GM23338 (cell line): ENCODE measurements at regions not wholly inside any gene's neighbourhood (a gene's known extent, or its start where the extent isn't known, plus 50 kb on each side); places are given as distances from the start of the nearest gene placed in this dataset.

Source experiments
- ATAC-seq: fragments of 200-7000 bp; cut with Tn5 transposase; 3 replicates; pipeline ENCODE4 v1.9.1; 2020
- DNase-seq: peaks from one replicate; pipeline ENCODE4 v3.0.0-alpha.2; 2015; ENCODE audit warnings: low spot score
- H2AFZ ChIP-seq: fragments of 200-600 bp; sonication (generic); 2 replicates; pipeline ENCODE4 v1.8.0; 2016; ENCODE audit warnings: antibody characterized with exemption, mild to moderate bottlenecking, moderate library complexity
- H3F3A ChIP-seq: fragments of 200-600 bp; sonication (generic); replicated peaks from 2 replicates; pipeline ENCODE4 v1.8.0; 2017; ENCODE audit warnings: antibody characterized with exemption, mixed run types, low read depth
- H3K27ac ChIP-seq: fragments of 200-600 bp; sonication (generic); 2 replicates; pipeline ENCODE4 v1.6.1; 2016; ENCODE audit warnings: low read depth
- H3K27me3 ChIP-seq: fragments of 200-600 bp; sonication (generic); 2 replicates; pipeline ENCODE4 v1.8.0; 2016; ENCODE audit warnings: mild to moderate bottlenecking, mixed run types, moderate library complexity; ENCODE audit not compliant: insufficient read depth
- H3K36me3 ChIP-seq: fragments of 200-600 bp; sonication (generic); 2 replicates; pipeline ENCODE4 v1.8.0; 2016; ENCODE audit warnings: mild to moderate bottlenecking; ENCODE audit not compliant: insufficient read depth
- H3K4me1 ChIP-seq: fragments of 200-600 bp; sonication (generic); 2 replicates; pipeline ENCODE4 v1.8.0; 2016; ENCODE audit warnings: mild to moderate bottlenecking, moderate library complexity; ENCODE audit not compliant: insufficient read depth
- H3K4me2 ChIP-seq: fragments of 200-600 bp; sonication (generic); 2 replicates; pipeline ENCODE4 v1.7.1; 2017; ENCODE audit warnings: mixed run types
- H3K4me3 ChIP-seq: fragments of 200-600 bp; sonication (generic); 2 replicates; pipeline ENCODE4 v1.6.1; 2016; ENCODE audit warnings: mixed run types
- H3K79me2 ChIP-seq: fragments of 200-600 bp; sonication (generic); replicated peaks from 2 replicates; pipeline ENCODE4 v1.8.0; 2017; ENCODE audit warnings: mild to moderate bottlenecking; ENCODE audit not compliant: insufficient read depth
- H3K9me2 ChIP-seq: fragments of 200-600 bp; sonication (generic); 2 replicates; pipeline ENCODE4 v1.8.0; 2017; ENCODE audit not compliant: insufficient read depth
- H4K20me1 ChIP-seq: fragments of 200-600 bp; sonication (generic); replicated peaks from 2 replicates; pipeline ENCODE4 v1.8.0; 2017; ENCODE audit warnings: mild to moderate bottlenecking; ENCODE audit not compliant: insufficient read depth
- H3K27ac Mint-ChIP-seq: 2 replicates; pipeline ENCODE4 v1.8.0; 2020; ENCODE audit warnings: inconsistent platforms, mild to moderate bottlenecking, moderate library complexity, mixed read lengths
- H3K27me3 Mint-ChIP-seq: 3 replicates; pipeline ENCODE4 v1.8.0; 2022; ENCODE audit warnings: low read depth, mild to moderate bottlenecking, moderate library complexity, mixed read lengths, inconsistent platforms; ENCODE audit not compliant: insufficient read depth, poor library complexity
- H3K36me3 Mint-ChIP-seq: 3 replicates; pipeline ENCODE4 v1.8.0; 2021; ENCODE audit warnings: low read depth, mild to moderate bottlenecking, inconsistent platforms, moderate library complexity, mixed read lengths
- H3K4me1 Mint-ChIP-seq: 3 replicates; pipeline ENCODE4 v1.8.0; 2020; ENCODE audit warnings: mild to moderate bottlenecking, inconsistent platforms, mixed read lengths
- H3K4me3 Mint-ChIP-seq: 3 replicates; pipeline ENCODE4 v1.8.0; 2021; ENCODE audit warnings: moderate library complexity, mild to moderate bottlenecking, inconsistent platforms, mixed read lengths
- H3K9me3 Mint-ChIP-seq: 3 replicates; pipeline ENCODE4 v1.8.0; 2020; ENCODE audit warnings: moderate library complexity, mild to moderate bottlenecking, inconsistent platforms, mixed read lengths
- CREB1 ChIP-seq: fragments of 250-450 bp; sonication (Bioruptor Pico); IDR thresholded peaks from 2 replicates; pipeline ENCODE4 v1.5.0; 2020; ENCODE audit warnings: low read depth, mild to moderate bottlenecking, moderate library complexity
- EZH2 ChIP-seq: fragments of 200-600 bp; sonication (generic); IDR thresholded peaks from one replicate; pipeline ENCODE4 v1.8.0; 2017; ENCODE audit warnings: antibody characterized with exemption, mild to moderate bottlenecking, low read depth; ENCODE audit not compliant: unreplicated experiment
- EZH2phosphoT487 ChIP-seq: fragments of 200-600 bp; sonication (generic); IDR thresholded peaks from one replicate; pipeline ENCODE4 v1.8.1; 2018; ENCODE audit warnings: antibody characterized with exemption; ENCODE audit not compliant: unreplicated experiment
- JUNB ChIP-seq: IDR thresholded peaks from one replicate; pipeline ENCODE4 v1.6.1; 2016; ENCODE audit warnings: antibody characterized with exemption; ENCODE audit not compliant: unreplicated experiment
- NANOG ChIP-seq: IDR thresholded peaks from 2 replicates; pipeline ENCODE4 v1.6.1; 2016; ENCODE audit warnings: antibody characterized with exemption, borderline replicate concordance
- POLR2AphosphoS5 ChIP-seq: IDR thresholded peaks from 2 replicates; pipeline ENCODE4 v1.6.1; 2016; ENCODE audit warnings: antibody characterized with exemption, low read depth
- STAT1 ChIP-seq: IDR thresholded peaks from one replicate; pipeline ENCODE4 v1.6.1; 2016; ENCODE audit warnings: antibody characterized with exemption; ENCODE audit not compliant: unreplicated experiment
- ZNF114 ChIP-seq: fragments of 250-450 bp; sonication (Bioruptor Pico); IDR thresholded peaks from 2 replicates; pipeline ENCODE4 v1.5.0; 2020; ENCODE audit warnings: mild to moderate bottlenecking, moderate library complexity
- ZNF331 ChIP-seq: fragments of 250-450 bp; sonication (Bioruptor Pico); IDR thresholded peaks from 2 replicates; pipeline ENCODE4 v1.5.0; 2020; ENCODE audit warnings: low read depth, mild to moderate bottlenecking, moderate library complexity
- TF ChIP-seq, protein P1 (sequence below): IDR thresholded peaks from 2 replicates; pipeline ENCODE4 v1.6.1; 2016; ENCODE audit warnings: antibody characterized with exemption
- TF ChIP-seq, protein P2 (sequence below), 2 experiments: fragments of 200-600 bp in 1 of 2; sonication (generic) in 1 of 2; conservative IDR thresholded peaks; 2 replicates each; pipeline versions ENCODE4 v1.5.1 to v1.6.1; 2016 to 2017; ENCODE audit warnings: antibody characterized with exemption in 2 of 2, low read depth in 2 of 2, mild to moderate bottlenecking in 2 of 2, moderate library complexity in 1 of 2
- TF ChIP-seq, protein P3 (sequence below): IDR thresholded peaks from one replicate; pipeline ENCODE4 v1.6.1; 2018; ENCODE audit warnings: antibody characterized with exemption; ENCODE audit not compliant: unreplicated experiment

DNA sequence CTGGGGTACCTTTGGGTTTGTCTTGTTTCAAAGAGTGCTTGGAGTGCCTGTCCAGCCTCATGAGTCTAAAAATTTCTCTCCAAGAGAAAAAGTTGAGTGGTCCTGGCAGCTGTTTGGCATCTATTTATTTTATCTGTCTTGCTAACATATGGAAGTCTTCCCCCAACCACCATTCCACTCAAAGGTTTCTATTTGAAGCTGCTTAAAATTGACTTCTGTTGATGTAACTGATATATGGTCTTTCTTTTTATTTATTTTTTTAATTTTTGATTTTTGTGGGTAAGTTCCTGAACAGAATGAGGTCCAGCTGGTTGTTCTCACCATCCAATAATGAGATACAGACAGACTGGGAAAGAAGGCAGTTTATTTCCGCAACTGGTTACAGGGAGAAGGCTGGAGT lies 178.7 kb upstream of the SGCD start:
- Histone ChIP-seq H3K4me3 (no peak overlapping the region), H2AFZ (no peak overlapping the region), H4K20me1 (no peaks in the 10 kb centered on the region), H3K79me2 (no peaks in the 10 kb centered on the region), H3K27ac (no peak overlapping the region), H3K27me3 (no peaks in the 10 kb centered on the region), H3K36me3 (no peaks in the 10 kb centered on the region), H3K9me2 (0 out of 2 replicates have a peak, but pooled peaks cover 8% of the 10 kb centered on the region), H3K4me1 (no peaks in the 10 kb centered on the region; the same call in 1 of the 2 replicates), H3K4me2 (no peak overlapping the region), H3F3A (no peaks in the 10 kb centered on the region)
- H3K4me1 Mint-ChIP-seq, result peaks cover 4% of the 10 kb centered on the region
- peaks cover 3% of the 10 kb centered on the region; the same call in 1 of the 3 replicates for H3K36me3 Mint-ChIP-seq
- DNase-seq (no peak), ATAC-seq (no peak)
- TF ChIP-seq EZH2phosphoT487 (no peak), NANOG (no peak), ZNF331 (no peak), EZH2 (no peak), POLR2AphosphoS5 (no peak), JUNB (no peak)
- TF ChIP-seq, protein P1, sequence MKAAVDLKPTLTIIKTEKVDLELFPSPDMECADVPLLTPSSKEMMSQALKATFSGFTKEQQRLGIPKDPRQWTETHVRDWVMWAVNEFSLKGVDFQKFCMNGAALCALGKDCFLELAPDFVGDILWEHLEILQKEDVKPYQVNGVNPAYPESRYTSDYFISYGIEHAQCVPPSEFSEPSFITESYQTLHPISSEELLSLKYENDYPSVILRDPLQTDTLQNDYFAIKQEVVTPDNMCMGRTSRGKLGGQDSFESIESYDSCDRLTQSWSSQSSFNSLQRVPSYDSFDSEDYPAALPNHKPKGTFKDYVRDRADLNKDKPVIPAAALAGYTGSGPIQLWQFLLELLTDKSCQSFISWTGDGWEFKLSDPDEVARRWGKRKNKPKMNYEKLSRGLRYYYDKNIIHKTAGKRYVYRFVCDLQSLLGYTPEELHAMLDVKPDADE, result no peak
- TF ChIP-seq, protein P2, sequence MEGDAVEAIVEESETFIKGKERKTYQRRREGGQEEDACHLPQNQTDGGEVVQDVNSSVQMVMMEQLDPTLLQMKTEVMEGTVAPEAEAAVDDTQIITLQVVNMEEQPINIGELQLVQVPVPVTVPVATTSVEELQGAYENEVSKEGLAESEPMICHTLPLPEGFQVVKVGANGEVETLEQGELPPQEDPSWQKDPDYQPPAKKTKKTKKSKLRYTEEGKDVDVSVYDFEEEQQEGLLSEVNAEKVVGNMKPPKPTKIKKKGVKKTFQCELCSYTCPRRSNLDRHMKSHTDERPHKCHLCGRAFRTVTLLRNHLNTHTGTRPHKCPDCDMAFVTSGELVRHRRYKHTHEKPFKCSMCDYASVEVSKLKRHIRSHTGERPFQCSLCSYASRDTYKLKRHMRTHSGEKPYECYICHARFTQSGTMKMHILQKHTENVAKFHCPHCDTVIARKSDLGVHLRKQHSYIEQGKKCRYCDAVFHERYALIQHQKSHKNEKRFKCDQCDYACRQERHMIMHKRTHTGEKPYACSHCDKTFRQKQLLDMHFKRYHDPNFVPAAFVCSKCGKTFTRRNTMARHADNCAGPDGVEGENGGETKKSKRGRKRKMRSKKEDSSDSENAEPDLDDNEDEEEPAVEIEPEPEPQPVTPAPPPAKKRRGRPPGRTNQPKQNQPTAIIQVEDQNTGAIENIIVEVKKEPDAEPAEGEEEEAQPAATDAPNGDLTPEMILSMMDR (conservative IDR thresholded peaks at IDR 0.05; ENCODE audit: low read depth in 2 of 2), result no peak
- no peaks in the 10 kb centered on the region for H3K27me3 Mint-ChIP-seq
- peaks cover 9% of the 10 kb centered on the region; the same call in 2 of the 3 replicates for H3K9me3 Mint-ChIP-seq
- no peak overlapping the region for H3K4me3 Mint-ChIP-seq
- no peak overlapping the region for H3K27ac Mint-ChIP-seq

DNA sequence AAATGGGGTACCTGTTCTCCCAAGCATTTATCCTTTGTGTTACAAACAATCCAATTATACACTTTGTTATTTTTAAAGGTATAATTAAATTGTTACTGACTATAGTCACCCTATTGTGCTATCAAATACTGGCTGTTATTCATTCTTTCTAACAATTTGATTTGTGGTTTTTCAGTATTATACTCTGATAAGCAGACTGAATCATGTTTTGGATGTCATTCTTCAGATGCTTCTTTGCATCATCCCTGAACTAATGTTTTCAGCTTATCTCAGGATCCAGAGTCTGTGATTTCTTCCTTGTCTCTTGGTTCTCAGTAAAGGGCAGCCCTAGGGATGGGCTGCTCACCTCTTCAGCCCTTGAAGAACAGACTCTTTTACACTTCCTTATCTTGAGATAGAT lies 177.8 kb upstream of the SGCD start:
- no peak for ATAC-seq
- H3K36me3 ChIP-seq, result no peaks in the 10 kb centered on the region
- 0 out of 2 replicates have a peak, but pooled peaks cover 8% of the 10 kb centered on the region for H3K9me2 ChIP-seq
- no peak for DNase-seq
- no peaks in the 10 kb centered on the region for H3K27me3 Mint-ChIP-seq
- H3K4me2 ChIP-seq, result no peak overlapping the region
- no peaks in the 10 kb centered on the region for H3K27me3 ChIP-seq
- no peaks in the 10 kb centered on the region for H3K79me2 ChIP-seq
- H2AFZ ChIP-seq, result no peak overlapping the region
- no peak overlapping the region for H3K4me3 Mint-ChIP-seq
- H3K4me1 Mint-ChIP-seq, result peaks cover 4% of the 10 kb centered on the region
- H3K4me1 ChIP-seq, result no peaks in the 10 kb centered on the region; the same call in 1 of the 2 replicates
- H3K36me3 Mint-ChIP-seq, result no peaks in the 10 kb centered on the region
- H3K27ac Mint-ChIP-seq, result no peak overlapping the region
- H3K4me3 ChIP-seq, result no peak overlapping the region
- H3K9me3 Mint-ChIP-seq, result peaks cover 3% of the 10 kb centered on the region; the same call in 1 of the 3 replicates
- no peak overlapping the region for H3K27ac ChIP-seq
- no peaks in the 10 kb centered on the region for H3F3A ChIP-seq
- no peaks in the 10 kb centered on the region for H4K20me1 ChIP-seq
- TF ChIP-seq, protein P2 (conservative IDR thresholded peaks at IDR 0.05; ENCODE audit: low read depth in 2 of 2), result no peak
- TF ChIP-seq EZH2 (no peak), CREB1 (no peak), ZNF331 (no peak), EZH2phosphoT487 (no peak), STAT1 (no peak), NANOG (no peak), ZNF114 (CRISPR knock-in tag) (no peak)
- TF ChIP-seq, protein P3, sequence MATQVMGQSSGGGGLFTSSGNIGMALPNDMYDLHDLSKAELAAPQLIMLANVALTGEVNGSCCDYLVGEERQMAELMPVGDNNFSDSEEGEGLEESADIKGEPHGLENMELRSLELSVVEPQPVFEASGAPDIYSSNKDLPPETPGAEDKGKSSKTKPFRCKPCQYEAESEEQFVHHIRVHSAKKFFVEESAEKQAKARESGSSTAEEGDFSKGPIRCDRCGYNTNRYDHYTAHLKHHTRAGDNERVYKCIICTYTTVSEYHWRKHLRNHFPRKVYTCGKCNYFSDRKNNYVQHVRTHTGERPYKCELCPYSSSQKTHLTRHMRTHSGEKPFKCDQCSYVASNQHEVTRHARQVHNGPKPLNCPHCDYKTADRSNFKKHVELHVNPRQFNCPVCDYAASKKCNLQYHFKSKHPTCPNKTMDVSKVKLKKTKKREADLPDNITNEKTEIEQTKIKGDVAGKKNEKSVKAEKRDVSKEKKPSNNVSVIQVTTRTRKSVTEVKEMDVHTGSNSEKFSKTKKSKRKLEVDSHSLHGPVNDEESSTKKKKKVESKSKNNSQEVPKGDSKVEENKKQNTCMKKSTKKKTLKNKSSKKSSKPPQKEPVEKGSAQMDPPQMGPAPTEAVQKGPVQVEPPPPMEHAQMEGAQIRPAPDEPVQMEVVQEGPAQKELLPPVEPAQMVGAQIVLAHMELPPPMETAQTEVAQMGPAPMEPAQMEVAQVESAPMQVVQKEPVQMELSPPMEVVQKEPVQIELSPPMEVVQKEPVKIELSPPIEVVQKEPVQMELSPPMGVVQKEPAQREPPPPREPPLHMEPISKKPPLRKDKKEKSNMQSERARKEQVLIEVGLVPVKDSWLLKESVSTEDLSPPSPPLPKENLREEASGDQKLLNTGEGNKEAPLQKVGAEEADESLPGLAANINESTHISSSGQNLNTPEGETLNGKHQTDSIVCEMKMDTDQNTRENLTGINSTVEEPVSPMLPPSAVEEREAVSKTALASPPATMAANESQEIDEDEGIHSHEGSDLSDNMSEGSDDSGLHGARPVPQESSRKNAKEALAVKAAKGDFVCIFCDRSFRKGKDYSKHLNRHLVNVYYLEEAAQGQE, result no peak
